Erythroblast (primary cell): ENCODE measurements at regions not wholly inside any gene's neighbourhood (a gene's known extent, or its start where the extent isn't known, plus 50 kb on each side); places are given as distances from the start of the nearest gene placed in this dataset.

ENCODE experiments used
- GATA1 ChIP-seq: IDR thresholded peaks from 2 replicates; pipeline ENCODE4 v1.6.1; 2011; ENCODE audit warnings: low read depth, mild to moderate bottlenecking, control low read depth, low read length, moderate library complexity
- POLR2A ChIP-seq: IDR thresholded peaks from 2 replicates; pipeline ENCODE4 v1.6.1; 2011; ENCODE audit warnings: mild to moderate bottlenecking, low read length

DNA sequence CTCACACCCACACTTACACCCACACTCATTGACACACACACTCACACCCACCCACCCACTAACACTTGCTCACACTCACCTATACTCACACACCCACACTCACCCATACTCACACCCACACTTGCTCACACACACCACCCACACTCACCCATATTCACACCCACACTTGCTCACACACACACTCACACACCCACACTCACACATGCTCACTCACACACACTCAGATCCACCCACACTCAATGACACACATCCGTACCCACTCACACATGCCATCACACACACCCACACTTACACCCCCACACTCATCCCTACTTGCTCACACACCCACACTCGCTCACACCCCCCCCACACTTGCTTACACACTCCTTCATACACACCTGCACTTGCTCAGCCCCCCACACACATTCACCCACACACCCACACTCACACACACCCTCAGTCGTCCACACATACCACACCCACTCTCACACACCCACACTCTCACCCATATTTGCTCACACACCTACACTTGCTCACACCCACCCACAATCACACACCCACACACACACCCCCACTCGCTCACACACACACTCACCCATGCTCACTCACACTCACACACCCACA is 321.1 kb upstream of the N4BP1 start:
- TF ChIP-seq POLR2A (no peak), GATA1 (no peak)
